BLaER1 treated with 17β-estradiol and CSF1 and Interleukin-3, amounts not matched to agents 10 nM and 100 nM (cell line): ENCODE measurements at regions not wholly inside any gene's neighbourhood (a gene's known extent, or its start where the extent isn't known, plus 50 kb on each side); places are given as distances from the start of the nearest gene placed in this dataset.

Experiments
- H3K27ac ChIP-seq, 11 experiments: shearing (Covaris generic); formaldehyde crosslinking; 2 replicates each; pipeline ENCODE4 v1.8.1; 2022
- H3K27me3 ChIP-seq, 11 experiments: shearing (Covaris generic); formaldehyde crosslinking; 2 replicates each; pipeline ENCODE4 v1.8.1; 2022
- H3K36me3 ChIP-seq, 11 experiments: shearing (Covaris generic); formaldehyde crosslinking; 2 replicates each; pipeline ENCODE4 v1.8.1; 2022
- H3K4me1 ChIP-seq, 10 experiments: shearing (Covaris generic); formaldehyde crosslinking; 2 replicates each; pipeline ENCODE4 v1.8.1; 2022
- H3K4me2 ChIP-seq, 11 experiments: shearing (Covaris generic); formaldehyde crosslinking; 2 replicates each; pipeline ENCODE4 v1.8.1; 2022
- H3K4me3 ChIP-seq, 10 experiments: shearing (Covaris generic); formaldehyde crosslinking; 2 replicates each; pipeline ENCODE4 v1.8.1; 2022
- H3K9ac ChIP-seq, 11 experiments: shearing (Covaris generic); formaldehyde crosslinking; 2 replicates each; pipeline ENCODE4 v1.8.1; 2022
- H3K9me3 ChIP-seq, 11 experiments: shearing (Covaris generic); formaldehyde crosslinking; replicated peaks in 1 of 11; 2 replicates each; pipeline ENCODE4 v1.8.1; 2022
- H4K20me1 ChIP-seq, 11 experiments: shearing (Covaris generic); formaldehyde crosslinking; 2 replicates each; pipeline ENCODE4 v1.8.1; 2022
- Cebpa-rat ChIP-seq, 11 experiments: shearing (Covaris generic); IDR thresholded peaks; 2 replicates each; pipeline ENCODE4 v1.8.1; 2022

DNA sequence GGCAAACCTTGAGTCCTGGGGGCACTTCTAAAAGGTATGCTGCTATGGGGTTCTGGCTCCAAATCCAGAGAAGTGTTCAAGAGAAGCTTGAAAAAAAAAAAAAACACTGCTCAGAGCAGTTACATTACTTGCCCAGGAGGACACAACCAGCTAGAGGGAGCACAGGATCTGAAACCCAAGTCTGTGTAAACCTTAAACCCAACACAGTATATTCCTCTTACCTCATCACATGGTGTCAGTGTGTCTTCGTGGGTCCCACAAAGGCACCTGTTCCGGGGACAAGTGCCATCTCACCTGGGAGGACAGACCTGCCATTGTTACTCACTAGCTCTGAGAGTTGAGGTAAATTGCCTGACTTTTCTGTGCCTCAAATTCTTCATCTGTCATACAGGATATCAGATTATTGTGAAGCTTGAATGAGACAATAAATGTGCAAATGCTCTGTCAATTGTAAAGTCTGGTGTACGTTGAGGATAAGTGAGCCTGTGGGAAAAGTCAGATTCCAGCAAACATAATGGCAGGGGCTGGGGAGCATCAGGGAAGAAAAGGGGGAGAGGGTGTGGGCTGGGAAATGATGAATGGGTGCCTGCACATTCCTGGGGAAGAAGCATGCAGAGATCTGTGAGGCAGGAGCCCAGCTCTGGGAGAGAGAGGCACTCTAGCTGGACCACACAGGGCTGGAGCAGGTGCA, 170.4 kb upstream of the ZC3H12A start:
- no peak for TF ChIP-seq Cebpa-rat (IDR thresholded peaks at IDR 0.05)
- no peaks in the 10 kb centered on the region for H3K36me3 ChIP-seq

DNA sequence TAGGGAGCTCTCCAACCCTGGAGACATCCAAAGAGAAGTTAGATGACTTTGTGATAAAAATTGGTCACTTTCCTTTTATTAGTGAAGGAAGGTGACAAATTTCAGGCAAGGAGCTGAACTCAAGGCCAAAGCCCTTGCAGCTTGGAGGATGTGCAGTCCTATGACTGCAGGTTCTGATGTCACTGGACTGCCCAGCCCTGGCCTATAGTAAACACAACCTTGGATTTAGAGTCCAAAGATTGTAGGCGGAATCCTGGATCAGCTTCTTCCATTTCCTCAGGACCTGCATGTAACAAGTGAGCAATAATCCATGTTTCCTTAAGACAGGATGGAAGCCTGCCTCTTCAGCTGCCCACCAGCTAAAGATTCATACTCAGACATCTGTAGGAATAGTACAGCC, 169.3 kb upstream of the ZC3H12A start:
- H4K20me1 ChIP-seq = peaks cover 0 to 2% (median 0%) of the 10 kb centered on the region in 11 experiments; a peak in 1 of 22 replicates
- TF ChIP-seq Cebpa-rat (IDR thresholded peaks at IDR 0.05) = no peak
- H3K36me3 ChIP-seq = no peaks in the 10 kb centered on the region
- no peak overlapping the region for H3K4me2 ChIP-seq
- H3K9ac ChIP-seq = no peak overlapping the region
- no peaks in the 10 kb centered on the region for H3K9me3 ChIP-seq
- H3K27ac ChIP-seq = no peak overlapping the region
- no peak overlapping the region for H3K4me3 ChIP-seq
- H3K27me3 ChIP-seq = no peaks in the 10 kb centered on the region; a peak in 2 of 22 replicates
- H3K4me1 ChIP-seq = no peaks in the 10 kb centered on the region; a peak in 1 of 20 replicates

More for the DNA sequence above, 170.4 kb upstream of the ZC3H12A start:
- H3K4me3 ChIP-seq = no peak overlapping the region
- peaks cover 0 to 2% (median 0%) of the 10 kb centered on the region in 11 experiments; a peak in 1 of 22 replicates for H4K20me1 ChIP-seq
- no peaks in the 10 kb centered on the region; a peak in 2 of 22 replicates for H3K27me3 ChIP-seq
- H3K27ac ChIP-seq = no peak overlapping the region
- no peaks in the 10 kb centered on the region for H3K9me3 ChIP-seq
- H3K4me2 ChIP-seq = no peak overlapping the region
- H3K4me1 ChIP-seq = no peaks in the 10 kb centered on the region; a peak in 1 of 20 replicates
- no peak overlapping the region for H3K9ac ChIP-seq

DNA sequence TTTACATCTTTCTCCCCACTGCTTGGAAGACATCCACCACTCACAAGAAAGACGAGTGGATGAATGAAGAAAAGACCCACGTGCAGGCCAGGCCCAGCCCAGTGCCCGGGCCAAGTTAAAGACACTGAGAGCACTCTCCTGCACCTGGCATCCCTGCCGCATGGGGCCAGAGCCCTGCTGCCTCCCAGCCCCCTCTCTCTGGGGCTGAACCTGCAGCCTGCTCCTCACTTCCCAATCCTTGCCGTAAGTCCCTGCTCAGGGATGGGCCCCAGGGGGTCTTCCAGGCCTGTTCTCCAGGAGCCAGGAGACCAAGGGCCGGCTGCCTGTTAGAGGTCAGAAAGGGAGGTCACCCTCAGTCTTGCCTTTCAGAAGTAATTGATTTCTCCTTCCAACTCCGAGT, 168.5 kb upstream of the ZC3H12A start:
- Histone ChIP-seq H3K27ac (no peak overlapping the region), H3K9me3 (no peaks in the 10 kb centered on the region), H3K9ac (no peak overlapping the region), H4K20me1 (peaks cover 0 to 2% (median 0%) of the 10 kb centered on the region in 11 experiments; a peak in 1 of 22 replicates), H3K27me3 (no peaks in the 10 kb centered on the region; a peak in 2 of 22 replicates), H3K36me3 (no peaks in the 10 kb centered on the region), H3K4me1 (no peaks in the 10 kb centered on the region; a peak in 1 of 20 replicates), H3K4me3 (no peak overlapping the region), H3K4me2 (no peak overlapping the region)
- no peak for TF ChIP-seq Cebpa-rat (IDR thresholded peaks at IDR 0.05)

DNA sequence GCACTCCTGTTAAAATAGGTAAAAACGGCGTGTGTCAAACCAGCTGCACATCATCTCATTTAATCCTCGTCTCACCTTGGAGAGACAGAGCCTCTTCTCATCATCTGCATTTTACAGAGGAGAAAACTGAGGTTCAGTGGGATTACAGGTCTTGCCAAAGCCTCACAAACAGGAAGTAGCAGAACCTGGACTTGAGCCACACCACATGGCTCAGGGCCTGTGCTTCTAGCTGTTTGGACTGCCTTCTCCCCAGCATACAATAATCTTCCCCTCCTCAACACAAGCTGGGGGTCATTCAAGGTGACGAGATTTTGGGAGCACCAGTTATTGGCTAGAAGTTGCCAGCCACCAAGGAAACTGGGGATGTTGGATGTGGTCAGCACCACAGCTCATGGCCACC, 167.9 kb upstream of the ZC3H12A start:
- no peaks in the 10 kb centered on the region; a peak in 2 of 22 replicates for H3K27me3 ChIP-seq
- peaks cover 0 to 2% (median 0%) of the 10 kb centered on the region in 11 experiments; a peak in 1 of 22 replicates for H4K20me1 ChIP-seq
- H3K27ac ChIP-seq = no peak overlapping the region
- H3K36me3 ChIP-seq = no peaks in the 10 kb centered on the region
- no peak overlapping the region for H3K9ac ChIP-seq
- H3K4me2 ChIP-seq = no peak overlapping the region
- H3K4me1 ChIP-seq = no peaks in the 10 kb centered on the region; a peak in 1 of 20 replicates
- no peak for TF ChIP-seq Cebpa-rat (IDR thresholded peaks at IDR 0.05)
- H3K4me3 ChIP-seq = no peak overlapping the region
- H3K9me3 ChIP-seq = no peaks in the 10 kb centered on the region

DNA sequence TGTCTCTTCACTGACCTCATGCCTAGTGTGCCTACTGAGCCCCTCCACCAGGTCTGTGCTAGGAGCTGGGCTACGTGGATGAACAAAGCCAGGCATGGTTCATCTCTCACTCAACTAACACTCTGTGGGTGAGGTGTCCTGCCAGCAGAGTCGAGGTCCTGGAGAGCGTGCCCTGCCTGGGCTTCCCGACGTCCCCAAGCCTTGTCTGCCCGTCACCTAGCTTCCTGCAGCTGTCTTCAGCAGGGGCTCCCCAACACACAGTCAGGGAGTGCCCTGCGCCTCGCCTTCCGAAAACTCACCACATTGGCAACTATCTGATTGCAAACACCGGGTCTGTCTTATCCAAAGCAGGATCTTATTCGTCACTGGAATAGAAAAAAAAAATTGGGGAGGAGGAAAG, 167.5 kb upstream of the ZC3H12A start:
- Histone ChIP-seq H3K27ac (no peak overlapping the region), H4K20me1 (peaks cover 0 to 2% (median 0%) of the 10 kb centered on the region in 11 experiments; a peak in 1 of 22 replicates), H3K4me3 (no peak overlapping the region), H3K27me3 (no peaks in the 10 kb centered on the region; a peak in 2 of 22 replicates), H3K9ac (no peak overlapping the region), H3K36me3 (no peaks in the 10 kb centered on the region), H3K9me3 (no peaks in the 10 kb centered on the region), H3K4me1 (no peaks in the 10 kb centered on the region; a peak in 1 of 20 replicates), H3K4me2 (no peak overlapping the region)
- no peak for TF ChIP-seq Cebpa-rat (IDR thresholded peaks at IDR 0.05)

DNA sequence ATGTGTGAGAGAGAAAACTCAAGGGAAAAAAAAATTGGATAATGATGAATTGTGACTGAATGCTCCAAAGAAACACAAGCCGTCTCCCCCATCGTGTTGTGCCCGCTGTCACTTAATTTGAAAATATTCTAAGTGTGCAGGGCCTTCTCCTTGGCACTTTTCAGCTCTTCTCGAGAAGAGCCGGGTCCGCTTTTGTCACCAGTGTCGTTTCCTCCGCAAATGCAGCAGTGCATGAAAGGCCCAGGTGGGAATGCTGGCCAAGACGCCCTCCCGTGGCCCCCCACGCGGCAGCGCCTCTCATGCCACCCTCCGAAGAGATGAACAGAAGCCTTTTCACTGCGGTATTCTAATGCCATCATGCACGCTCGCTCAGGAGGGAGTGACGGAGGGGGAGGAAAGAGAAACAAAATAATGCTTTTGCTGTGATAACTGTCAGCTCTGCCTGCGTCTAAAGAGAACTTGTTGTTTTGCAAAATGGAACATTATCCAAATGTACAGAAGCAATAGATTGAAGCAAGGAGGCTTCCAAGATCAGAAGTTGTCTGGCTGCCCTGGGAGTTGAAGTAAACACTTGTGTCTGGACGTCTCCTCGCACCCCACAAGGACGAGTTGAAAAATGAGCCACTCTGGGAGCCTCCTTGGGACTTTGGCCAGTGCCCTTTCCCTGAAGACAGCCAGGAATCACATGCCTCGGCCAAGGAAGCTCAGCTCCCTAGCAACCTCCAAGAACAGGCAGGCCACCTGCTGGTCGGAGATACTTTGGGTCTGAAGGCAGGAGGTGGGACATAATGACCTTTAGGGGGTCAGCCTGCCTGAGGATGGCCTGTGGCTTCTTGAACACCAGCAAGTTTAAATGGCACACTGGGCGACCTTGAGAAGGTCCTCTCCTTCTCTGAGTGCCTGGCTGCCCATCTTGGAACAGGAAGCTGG, 166.1 kb upstream of the ZC3H12A start:
- Histone ChIP-seq H3K4me3 (no peak overlapping the region), H4K20me1 (no peaks in the 10 kb centered on the region; a peak in 1 of 22 replicates), H3K36me3 (no peaks in the 10 kb centered on the region), H3K27me3 (no peaks in the 10 kb centered on the region; a peak in 2 of 22 replicates), H3K9me3 (no peaks in the 10 kb centered on the region), H3K9ac (no peak overlapping the region), H3K4me2 (no peak overlapping the region), H3K27ac (no peak overlapping the region), H3K4me1 (no peaks in the 10 kb centered on the region; a peak in 1 of 20 replicates)
- TF ChIP-seq Cebpa-rat (IDR thresholded peaks at IDR 0.05) = no peak

DNA sequence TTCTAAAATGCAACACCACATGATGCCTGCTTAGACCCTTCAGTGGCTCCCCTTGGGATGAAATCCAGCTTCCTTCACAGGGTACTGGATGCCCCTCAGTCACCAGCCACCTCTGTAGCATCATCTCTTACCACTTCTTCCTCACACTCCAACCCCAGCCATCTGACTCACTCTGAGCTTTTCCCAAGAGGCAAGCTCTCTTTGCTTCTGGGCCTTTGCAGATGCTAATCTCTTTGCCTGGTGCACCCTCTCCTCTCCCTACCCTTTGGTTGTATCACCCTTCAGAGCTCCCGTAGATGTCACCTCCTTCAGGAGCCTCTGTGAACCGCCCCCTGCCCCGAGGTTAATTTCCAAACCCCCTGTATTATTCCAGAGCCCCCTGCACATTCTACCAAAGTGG, 164.8 kb upstream of the ZC3H12A start:
- H3K27me3 ChIP-seq = no peaks in the 10 kb centered on the region; a peak in 2 of 22 replicates
- H3K9ac ChIP-seq = no peak overlapping the region
- no peak overlapping the region for H3K4me2 ChIP-seq
- no peaks in the 10 kb centered on the region for H4K20me1 ChIP-seq
- no peak for TF ChIP-seq Cebpa-rat (IDR thresholded peaks at IDR 0.05)
- H3K27ac ChIP-seq = no peak overlapping the region
- H3K4me3 ChIP-seq = no peak overlapping the region
- H3K36me3 ChIP-seq = no peaks in the 10 kb centered on the region
- no peaks in the 10 kb centered on the region; a peak in 1 of 20 replicates for H3K4me1 ChIP-seq
- no peaks in the 10 kb centered on the region for H3K9me3 ChIP-seq

DNA sequence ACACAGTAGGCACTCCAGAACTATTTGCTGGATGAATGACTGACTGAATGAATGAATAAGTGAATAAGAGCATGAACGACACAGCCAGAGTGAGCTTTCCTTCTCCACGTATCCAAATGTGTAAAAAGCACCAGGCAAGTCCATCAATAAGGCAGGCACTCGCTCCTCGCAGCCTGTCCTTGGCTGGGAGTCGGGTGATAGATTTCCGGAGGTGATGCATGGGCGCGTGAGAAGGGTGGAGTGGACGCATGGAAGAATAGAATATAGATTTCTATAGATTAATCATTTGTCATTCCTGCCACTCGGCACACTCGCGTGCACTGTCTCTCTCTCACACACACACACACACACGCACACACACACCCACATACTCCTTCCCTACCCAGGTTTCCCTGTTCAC, 164.3 kb upstream of the ZC3H12A start:
- Histone ChIP-seq H3K27ac (no peak overlapping the region), H4K20me1 (no peaks in the 10 kb centered on the region), H3K9me3 (no peaks in the 10 kb centered on the region), H3K4me2 (no peak overlapping the region), H3K9ac (no peak overlapping the region), H3K27me3 (no peaks in the 10 kb centered on the region; a peak in 2 of 22 replicates), H3K4me3 (no peak overlapping the region), H3K4me1 (no peaks in the 10 kb centered on the region; a peak in 1 of 20 replicates), H3K36me3 (no peaks in the 10 kb centered on the region)
- no peak for TF ChIP-seq Cebpa-rat (IDR thresholded peaks at IDR 0.05)

DNA sequence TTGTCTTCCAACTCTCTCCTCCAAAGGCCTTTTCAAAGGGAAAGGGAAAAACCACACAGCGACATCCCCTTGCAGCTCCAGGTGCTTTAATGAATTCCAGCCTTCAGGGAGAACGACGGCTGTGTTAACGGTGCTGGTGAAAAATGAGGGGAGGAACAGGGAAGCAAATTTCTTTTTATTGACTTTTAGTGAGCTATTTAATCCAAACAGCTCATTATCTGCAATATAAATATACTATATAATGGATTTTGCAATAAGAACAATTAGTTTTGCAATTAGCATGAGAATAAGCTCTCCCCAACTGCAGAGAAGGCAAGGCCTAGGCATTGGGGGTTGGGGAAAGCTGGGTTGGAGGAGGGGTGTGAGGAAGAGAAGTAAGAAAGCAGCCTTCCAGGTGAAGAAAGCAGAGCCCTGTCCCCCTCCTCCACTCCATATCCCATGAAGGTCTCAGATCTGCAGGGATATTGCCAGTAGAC, 159.0 kb upstream of the ZC3H12A start:
- Histone ChIP-seq H3K4me3 (no peak overlapping the region), H3K4me1 (no peaks in the 10 kb centered on the region), H4K20me1 (no peaks in the 10 kb centered on the region), H3K9ac (no peak overlapping the region), H3K9me3 (no peaks in the 10 kb centered on the region), H3K36me3 (no peaks in the 10 kb centered on the region), H3K27ac (no peak overlapping the region), H3K4me2 (no peak overlapping the region), H3K27me3 (peaks cover 0 to 14% (median 5%) of the 10 kb centered on the region in 11 experiments; a peak in 5 of 22 replicates)
- TF ChIP-seq Cebpa-rat (IDR thresholded peaks at IDR 0.05) = no peak
